ENCODE measurements at regions not wholly inside any gene's neighbourhood (a gene's known extent, or its start where the extent isn't known, plus 50 kb on each side); places are given as distances from the start of the nearest gene placed in this dataset.

GRCh38 chr15:53046153-53046790, 256.1 kb upstream of the ONECUT1 start:
- no peaks in the 10 kb centered on the region for H3K4me1 Mint-ChIP-seq
- intact Hi-C loops (cut with micrococcal nuclease), result no loop called here
- Histone ChIP-seq H3K36me3 (ENCODE audit: control insufficient read depth, insufficient read depth, low read length) (no peaks in the 10 kb centered on the region), H3K4me1 (ENCODE audit: control insufficient read depth, insufficient read depth, low read length) (no peaks in the 10 kb centered on the region), H3K27ac (ENCODE audit: low read length) (no peak overlapping the region), H3K4me3 (ENCODE audit: low read length) (no peak overlapping the region), H3K9me3 (ENCODE audit: control insufficient read depth, insufficient read depth, low read length) (no peaks in the 10 kb centered on the region), H3K27me3 (ENCODE audit: control insufficient read depth, insufficient read depth, low read length) (no peaks in the 10 kb centered on the region)
- no peaks in the 10 kb centered on the region for H3K27me3 Mint-ChIP-seq (ENCODE audit: low read depth in 2 of 2)
- no peak for ATAC-seq
- TF ChIP-seq CTCF (IDR thresholded peaks at IDR 0.05), result no peak
- no peak overlapping the region for H3K27ac Mint-ChIP-seq
- 71% methylated on average over 2 of the region's 2 CpGs for WGBS (ENCODE audit: insufficient coverage)
- H3K9me3 Mint-ChIP-seq, result peaks cover 14 to 16% of the 10 kb centered on the region in 2 donors
- H3K36me3 Mint-ChIP-seq, result no peaks in the 10 kb centered on the region
- no peak overlapping the region for H3K4me3 Mint-ChIP-seq
- DNase-seq, result no peak

GRCh38 chr15:53038655-53038941, 248.5 kb upstream of the ONECUT1 start:
- intact Hi-C loops (cut with micrococcal nuclease), result no loop called here
- H3K4me3 ChIP-seq (ENCODE audit: low read length), result no peak overlapping the region
- Mint-ChIP-seq H3K27me3 (ENCODE audit: low read depth in 2 of 2) (peaks cover 0 to 7% of the 10 kb centered on the region in 2 donors), H3K4me3 (no peak overlapping the region), H3K9me3 (peaks cover under 1 to 2% of the 10 kb centered on the region in 2 donors), H3K27ac (no peak overlapping the region), H3K4me1 (no peaks in the 10 kb centered on the region), H3K36me3 (no peaks in the 10 kb centered on the region)
- no peak overlapping the region for H3K27ac ChIP-seq (ENCODE audit: low read length)
- ATAC-seq (no peak), DNase-seq (no peak)
- H3K4me1 ChIP-seq (ENCODE audit: control insufficient read depth, insufficient read depth, low read length), result no peaks in the 10 kb centered on the region
- H3K27me3 ChIP-seq (ENCODE audit: control insufficient read depth, insufficient read depth, low read length), result no peaks in the 10 kb centered on the region
- H3K36me3 ChIP-seq (ENCODE audit: control insufficient read depth, insufficient read depth, low read length), result no peaks in the 10 kb centered on the region
- no peaks in the 10 kb centered on the region for H3K9me3 ChIP-seq (ENCODE audit: control insufficient read depth, insufficient read depth, low read length)
- 74% methylated on average over 7 of the region's 7 CpGs for WGBS (ENCODE audit: insufficient coverage)
- TF ChIP-seq CTCF (IDR thresholded peaks at IDR 0.05), result no peak

GRCh38 chr15:53037904-53038654, 247.9 kb upstream of the ONECUT1 start:
- Histone ChIP-seq H3K9me3 (ENCODE audit: control insufficient read depth, insufficient read depth, low read length) (no peaks in the 10 kb centered on the region), H3K27me3 (ENCODE audit: control insufficient read depth, insufficient read depth, low read length) (no peaks in the 10 kb centered on the region), H3K4me1 (ENCODE audit: control insufficient read depth, insufficient read depth, low read length) (no peaks in the 10 kb centered on the region), H3K27ac (ENCODE audit: low read length) (no peak overlapping the region), H3K36me3 (ENCODE audit: control insufficient read depth, insufficient read depth, low read length) (no peaks in the 10 kb centered on the region), H3K4me3 (ENCODE audit: low read length) (no peak overlapping the region)
- Mint-ChIP-seq H3K4me3 (no peak overlapping the region), H3K27ac (no peak overlapping the region), H3K27me3 (ENCODE audit: low read depth in 2 of 2) (peaks cover 0 to 7% of the 10 kb centered on the region in 2 donors), H3K36me3 (no peaks in the 10 kb centered on the region), H3K4me1 (no peaks in the 10 kb centered on the region), H3K9me3 (peaks cover 0 to 2% of the 10 kb centered on the region in 2 donors)
- 74% methylated on average over 12 of the region's 14 CpGs for WGBS (ENCODE audit: insufficient coverage)
- DNase-seq (no peak), ATAC-seq (no peak)
- intact Hi-C loops (cut with micrococcal nuclease), result no loop called here
- TF ChIP-seq CTCF (IDR thresholded peaks at IDR 0.05), result no peak

GRCh38 chr15:53036641-53037040, 246.5 kb upstream of the ONECUT1 start:
- Mint-ChIP-seq H3K36me3 (no peaks in the 10 kb centered on the region), H3K4me3 (no peak overlapping the region), H3K4me1 (no peaks in the 10 kb centered on the region), H3K27me3 (ENCODE audit: low read depth in 2 of 2) (peaks cover 0 to 7% of the 10 kb centered on the region in 2 donors), H3K27ac (no peak overlapping the region), H3K9me3 (peaks cover 2 to 3% of the 10 kb centered on the region in 2 donors)
- WGBS (ENCODE audit: insufficient coverage), result no CpG with 5 or more reads among the region's 2 CpGs
- H3K4me1 ChIP-seq (ENCODE audit: control insufficient read depth, insufficient read depth, low read length), result no peaks in the 10 kb centered on the region
- intact Hi-C loops (cut with micrococcal nuclease), result no loop called here
- ATAC-seq (no peak), DNase-seq (no peak)
- H3K36me3 ChIP-seq (ENCODE audit: control insufficient read depth, insufficient read depth, low read length), result no peaks in the 10 kb centered on the region
- H3K4me3 ChIP-seq (ENCODE audit: low read length), result no peak overlapping the region
- TF ChIP-seq CTCF (IDR thresholded peaks at IDR 0.05), result no peak
- no peaks in the 10 kb centered on the region for H3K27me3 ChIP-seq (ENCODE audit: control insufficient read depth, insufficient read depth, low read length)
- H3K27ac ChIP-seq (ENCODE audit: low read length), result no peak overlapping the region
- no peaks in the 10 kb centered on the region for H3K9me3 ChIP-seq (ENCODE audit: control insufficient read depth, insufficient read depth, low read length)

All from natural killer cell (primary cell).